Activated CD4-positive, alpha-beta T cell treated with anti-CD3 and anti-CD28 coated beads, Interleukin-2, amount 10 ng/mL, durations not matched to agents 7 days and 5 days (primary cell): ENCODE measurements at regions not wholly inside any gene's neighbourhood (a gene's known extent, or its start where the extent isn't known, plus 50 kb on each side); places are given as distances from the start of the nearest gene placed in this dataset.
"Not testable (repeated sequence)": the region's sequence is repeated elsewhere in the genome, so short reads cannot be mapped to it uniquely, and the experiment has no call there.

Source experiments
- CTCF ChIA-PET: fragments of 350-600 bp; sonication (Branson Sonifier 250); formaldehyde crosslinking; loops from one replicate; lab custom pipeline; 2021; ENCODE audit warnings: antibody characterized with exemption; lab: Charles Lee
- POLR2A ChIA-PET: fragments of 350-600 bp; sonication (Branson Sonifier 250); formaldehyde crosslinking; loops from one replicate; lab custom pipeline; 2021; ENCODE audit warnings: antibody characterized with exemption; lab: Charles Lee
- DNase-seq: peaks from one replicate; pipeline ENCODE4 v3.0.0-alpha.2; 2020
- H3K27ac Mint-ChIP-seq: one replicate; pipeline ENCODE4 v1.8.0; 2021; ENCODE audit warnings: mild to moderate bottlenecking, moderate library complexity, mixed read lengths
- H3K27me3 Mint-ChIP-seq: one replicate; pipeline ENCODE4 v1.8.0; 2021; ENCODE audit warnings: mixed read lengths
- H3K36me3 Mint-ChIP-seq: one replicate; pipeline ENCODE4 v1.8.0; 2021; ENCODE audit warnings: low read depth, mixed read lengths
- H3K4me1 Mint-ChIP-seq: one replicate; pipeline ENCODE4 v1.8.0; 2021; ENCODE audit warnings: mixed read lengths
- H3K4me3 Mint-ChIP-seq: one replicate; pipeline ENCODE4 v1.8.0; 2021; ENCODE audit warnings: mild to moderate bottlenecking, moderate library complexity, mixed read lengths
- H3K9me3 Mint-ChIP-seq: one replicate; pipeline ENCODE4 v1.8.0; 2021; ENCODE audit warnings: mixed read lengths

GRCh38 chr1:78284354-78284753, 206.4 kb upstream of the PTGFR start:
- Mint-ChIP-seq H3K9me3 (no peaks in the 10 kb centered on the region), H3K27ac (no peak overlapping the region), H3K36me3 (no peaks in the 10 kb centered on the region), H3K4me1 (no peaks in the 10 kb centered on the region), H3K4me3 (no peak overlapping the region), H3K27me3 (no peaks in the 10 kb centered on the region)
- ChIA-PET CTCF (no interaction called here), POLR2A (no interaction called here)
- no peak for DNase-seq

DNA sequence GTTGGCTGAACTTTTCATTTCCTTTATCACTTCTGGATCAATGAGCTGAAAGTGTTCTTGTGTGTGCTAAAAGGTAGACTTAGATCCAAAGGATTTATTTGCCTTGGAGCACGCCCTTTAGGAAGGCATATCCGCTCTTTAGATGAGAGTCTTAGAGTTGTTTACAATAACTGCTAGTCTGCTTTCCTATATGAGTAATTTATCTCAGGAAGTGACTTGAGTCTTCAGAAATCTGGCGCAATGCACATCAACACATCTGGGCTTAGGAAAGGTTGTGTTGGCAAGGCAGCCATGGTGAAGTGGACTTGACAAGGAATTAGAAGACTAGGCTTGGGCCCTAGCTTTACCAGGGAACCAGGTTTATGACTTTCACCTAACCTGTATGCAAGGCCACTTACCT, 204.1 kb upstream of the PTGFR start:
- ChIA-PET POLR2A (no interaction called here), CTCF (no interaction called here)
- H3K9me3 Mint-ChIP-seq, result no peaks in the 10 kb centered on the region
- no peaks in the 10 kb centered on the region for H3K36me3 Mint-ChIP-seq
- DNase-seq, result no peak
- H3K4me3 Mint-ChIP-seq, result no peak overlapping the region
- H3K4me1 Mint-ChIP-seq, result no peaks in the 10 kb centered on the region
- no peaks in the 10 kb centered on the region for H3K27me3 Mint-ChIP-seq
- no peak overlapping the region for H3K27ac Mint-ChIP-seq

DNA sequence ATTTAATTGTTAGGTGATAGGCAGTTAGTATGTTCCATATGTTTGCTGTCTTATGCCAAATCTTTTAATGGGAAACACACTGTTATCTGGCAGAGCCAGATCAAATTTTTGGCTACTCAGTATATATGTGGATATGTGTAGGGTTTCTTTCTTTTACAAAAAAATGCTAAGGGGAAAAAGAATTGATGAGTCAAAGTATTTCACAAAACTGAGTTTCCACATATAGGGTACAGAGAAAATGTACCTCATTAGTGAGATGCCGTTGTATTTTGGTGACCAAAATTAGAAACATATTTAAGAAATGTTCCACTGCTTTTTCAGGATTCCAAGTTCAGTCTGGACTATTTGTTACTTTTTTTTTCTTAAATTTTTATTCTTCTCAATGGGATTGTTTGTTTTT, 201.2 kb upstream of the PTGFR start:
- no peaks in the 10 kb centered on the region for H3K36me3 Mint-ChIP-seq
- no peaks in the 10 kb centered on the region for H3K4me1 Mint-ChIP-seq
- H3K9me3 Mint-ChIP-seq, result no peaks in the 10 kb centered on the region
- H3K4me3 Mint-ChIP-seq, result no peak overlapping the region
- POLR2A ChIA-PET, result no interaction called here
- H3K27me3 Mint-ChIP-seq, result no peaks in the 10 kb centered on the region
- no peak for DNase-seq
- no peak overlapping the region for H3K27ac Mint-ChIP-seq
- CTCF ChIA-PET, result interaction anchor here (0.6 kb wide), 1 partner anchor 108 kb away, joined by 3 read pairs; no protein-coding TSS in a partner anchor

- ChIA-PET CTCF (no interaction called here), POLR2A (no interaction called here)
- no peaks in the 10 kb centered on the region for H3K4me1 Mint-ChIP-seq
- H3K27ac Mint-ChIP-seq, result no peak overlapping the region
- H3K36me3 Mint-ChIP-seq, result no peaks in the 10 kb centered on the region
- no peaks in the 10 kb centered on the region for H3K27me3 Mint-ChIP-seq
- H3K4me3 Mint-ChIP-seq, result no peak overlapping the region
- no peaks in the 10 kb centered on the region for H3K9me3 Mint-ChIP-seq
- no peak for DNase-seq
These were observed 199.4 kb upstream of the PTGFR start for GRCh38 chr1:78291418-78291817.

DNA sequence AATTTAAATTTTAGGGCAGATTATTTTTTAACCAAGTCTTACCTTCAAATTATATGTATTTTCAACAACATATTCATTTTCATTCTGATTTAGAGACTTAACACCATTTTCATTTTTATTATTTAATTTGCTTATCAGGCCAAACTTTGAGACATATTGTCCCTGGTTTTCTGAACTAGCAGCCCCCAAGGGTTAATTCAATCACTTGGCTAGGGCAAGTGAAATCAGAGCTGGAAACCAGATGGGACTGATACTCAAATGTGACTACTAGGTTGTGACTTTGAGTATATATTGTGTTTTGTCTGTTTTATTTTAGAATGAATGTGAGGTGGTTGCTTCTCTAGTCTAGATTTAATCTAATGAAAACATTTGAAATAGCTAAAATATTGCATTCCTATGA, 198.9 kb upstream of the PTGFR start:
- no peak overlapping the region for H3K4me3 Mint-ChIP-seq
- no peak overlapping the region for H3K27ac Mint-ChIP-seq
- no peaks in the 10 kb centered on the region for H3K4me1 Mint-ChIP-seq
- DNase-seq, result no peak
- no peaks in the 10 kb centered on the region for H3K27me3 Mint-ChIP-seq
- H3K9me3 Mint-ChIP-seq, result no peaks in the 10 kb centered on the region
- CTCF ChIA-PET, result no interaction called here
- H3K36me3 Mint-ChIP-seq, result no peaks in the 10 kb centered on the region
- POLR2A ChIA-PET, result no interaction called here

DNA sequence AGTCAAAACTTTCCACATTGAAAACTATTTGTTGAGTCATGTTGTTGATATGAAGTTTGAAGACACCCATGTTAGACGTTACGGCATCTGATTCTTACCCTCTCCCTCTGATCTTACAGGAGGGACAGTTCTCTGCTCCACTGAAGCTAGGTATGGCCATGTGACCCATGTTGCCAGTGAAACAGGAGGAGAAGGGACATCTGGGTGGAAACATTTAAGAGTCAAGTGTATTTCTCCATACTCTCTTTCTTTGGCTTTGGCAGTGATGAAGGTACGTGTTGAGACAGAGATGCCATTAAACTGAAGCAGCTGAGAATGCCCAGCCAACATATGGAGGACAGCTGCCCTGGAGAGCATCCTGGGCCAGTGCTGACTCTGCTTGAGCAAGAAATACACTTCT, 198.4 kb upstream of the PTGFR start:
- no peaks in the 10 kb centered on the region for H3K27me3 Mint-ChIP-seq
- no peak for DNase-seq
- no peaks in the 10 kb centered on the region for H3K36me3 Mint-ChIP-seq
- CTCF ChIA-PET, result no interaction called here
- no peak overlapping the region for H3K4me3 Mint-ChIP-seq
- no peaks in the 10 kb centered on the region for H3K9me3 Mint-ChIP-seq
- POLR2A ChIA-PET, result no interaction called here
- H3K27ac Mint-ChIP-seq, result no peak overlapping the region
- H3K4me1 Mint-ChIP-seq, result no peaks in the 10 kb centered on the region

GRCh38 chr1:78297836-78298235, 192.9 kb upstream of the PTGFR start:
- H3K36me3 Mint-ChIP-seq, result no peaks in the 10 kb centered on the region
- DNase-seq, result no peak
- peaks cover 4% of the 10 kb centered on the region for H3K4me1 Mint-ChIP-seq
- POLR2A ChIA-PET, result no interaction called here
- H3K27me3 Mint-ChIP-seq, result no peaks in the 10 kb centered on the region
- no peak overlapping the region for H3K4me3 Mint-ChIP-seq
- CTCF ChIA-PET, result no interaction called here
- H3K9me3 Mint-ChIP-seq, result no peaks in the 10 kb centered on the region
- no peak overlapping the region for H3K27ac Mint-ChIP-seq

- Mint-ChIP-seq H3K4me1 (peaks cover 4% of the 10 kb centered on the region), H3K27me3 (no peaks in the 10 kb centered on the region), H3K4me3 (no peak overlapping the region), H3K9me3 (no peaks in the 10 kb centered on the region), H3K36me3 (no peaks in the 10 kb centered on the region), H3K27ac (no peak overlapping the region)
- CTCF ChIA-PET, result no interaction called here
- DNase-seq, result no peak
- POLR2A ChIA-PET, result no interaction called here
These were observed 192.4 kb upstream of the PTGFR start for GRCh38 chr1:78298349-78298748.

GRCh38 chr1:78301141-78301540, 189.6 kb upstream of the PTGFR start:
- H3K36me3 Mint-ChIP-seq, result no peaks in the 10 kb centered on the region
- POLR2A ChIA-PET, result no interaction called here
- CTCF ChIA-PET, result no interaction called here
- H3K9me3 Mint-ChIP-seq, result no peaks in the 10 kb centered on the region
- H3K4me1 Mint-ChIP-seq, result peaks cover 4% of the 10 kb centered on the region
- H3K27ac Mint-ChIP-seq, result no peak overlapping the region
- peaks cover 3% of the 10 kb centered on the region for H3K27me3 Mint-ChIP-seq
- no peak overlapping the region for H3K4me3 Mint-ChIP-seq
- no peak for DNase-seq

- peaks cover 3% of the 10 kb centered on the region for H3K27me3 Mint-ChIP-seq
- DNase-seq, result no peak
- no peaks in the 10 kb centered on the region for H3K36me3 Mint-ChIP-seq
- no peak overlapping the region for H3K27ac Mint-ChIP-seq
- no peaks in the 10 kb centered on the region for H3K4me1 Mint-ChIP-seq
- H3K4me3 Mint-ChIP-seq, result no peak overlapping the region
- H3K9me3 Mint-ChIP-seq, result no peaks in the 10 kb centered on the region
- CTCF ChIA-PET, result no interaction called here
- POLR2A ChIA-PET, result no interaction called here
These were observed 187.2 kb upstream of the PTGFR start for GRCh38 chr1:78303620-78304019.

DNA sequence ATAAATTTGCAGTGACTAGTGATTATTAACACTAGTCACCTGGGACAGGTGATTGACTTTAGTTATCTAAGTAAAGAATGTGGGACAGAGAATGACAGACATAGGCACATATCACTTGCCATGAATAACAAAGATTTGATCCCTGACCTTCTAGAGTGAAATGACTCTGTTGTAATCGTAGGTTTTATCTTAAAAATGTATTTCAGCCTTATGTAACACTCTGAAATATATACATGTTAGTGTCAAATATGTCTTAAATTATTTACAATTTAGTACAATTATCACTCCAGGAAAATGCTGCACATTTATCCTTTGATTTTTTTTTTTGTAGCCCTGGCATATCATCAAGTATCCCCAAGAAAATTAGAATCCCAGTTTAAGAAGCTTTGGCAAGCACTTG, 186.4 kb upstream of the PTGFR start:
- ChIA-PET CTCF (no interaction called here), POLR2A (no interaction called here)
- no peak overlapping the region for H3K4me3 Mint-ChIP-seq
- no peak for DNase-seq
- peaks cover 3% of the 10 kb centered on the region for H3K27me3 Mint-ChIP-seq
- no peaks in the 10 kb centered on the region for H3K36me3 Mint-ChIP-seq
- H3K4me1 Mint-ChIP-seq, result no peaks in the 10 kb centered on the region
- H3K9me3 Mint-ChIP-seq, result no peaks in the 10 kb centered on the region
- no peak overlapping the region for H3K27ac Mint-ChIP-seq

DNA sequence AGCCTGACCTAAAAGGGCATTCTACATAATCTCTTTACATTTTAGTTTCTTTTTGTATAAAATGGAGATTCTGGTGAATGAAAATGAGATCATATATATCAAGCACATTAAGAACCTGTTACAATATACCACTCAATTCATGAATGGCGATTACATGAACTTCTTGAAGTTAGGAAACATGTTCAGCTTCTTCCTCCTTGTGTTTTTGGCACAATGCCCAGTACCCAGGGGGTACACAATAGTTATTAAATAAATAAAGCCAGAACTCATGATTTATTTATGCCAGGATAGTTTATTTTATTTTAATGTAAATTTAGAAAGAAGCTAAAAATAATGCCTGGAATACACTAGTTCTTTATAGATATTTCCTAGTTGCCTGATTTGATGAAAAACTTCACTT, 186.0 kb upstream of the PTGFR start:
- H3K4me3 Mint-ChIP-seq, result no peak overlapping the region
- no peak overlapping the region for H3K27ac Mint-ChIP-seq
- ChIA-PET CTCF (no interaction called here), POLR2A (no interaction called here)
- no peaks in the 10 kb centered on the region for H3K4me1 Mint-ChIP-seq
- H3K9me3 Mint-ChIP-seq, result no peaks in the 10 kb centered on the region
- H3K36me3 Mint-ChIP-seq, result no peaks in the 10 kb centered on the region
- H3K27me3 Mint-ChIP-seq, result peaks cover 3% of the 10 kb centered on the region
- no peak for DNase-seq

DNA sequence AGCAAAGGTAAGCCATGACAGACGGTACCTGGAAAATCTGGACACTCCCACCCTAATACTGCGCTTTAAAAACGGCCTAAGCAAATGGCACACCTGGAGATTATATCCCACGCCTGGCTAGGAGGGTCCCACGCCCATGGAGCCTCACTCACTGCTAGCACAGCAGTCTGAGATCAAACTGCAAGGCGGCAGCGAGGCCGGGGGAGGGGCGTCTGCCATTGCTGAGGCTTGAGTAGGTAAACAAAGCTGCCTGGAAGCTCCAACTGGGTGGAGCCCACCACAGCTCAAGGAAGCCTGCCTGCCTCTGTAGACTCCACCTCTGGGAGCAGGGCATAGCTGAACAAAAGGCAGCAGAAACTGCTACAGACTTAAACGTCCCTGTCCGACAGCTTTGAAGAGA, 180.5 kb upstream of the PTGFR start:
- not testable (repeated sequence) for H3K27me3 Mint-ChIP-seq, H3K4me3 Mint-ChIP-seq, H3K27ac Mint-ChIP-seq

GRCh38 chr1:78318011-78318410, 172.8 kb upstream of the PTGFR start:
- H3K27ac Mint-ChIP-seq, result no peak overlapping the region
- peaks cover 2% of the 10 kb centered on the region for H3K9me3 Mint-ChIP-seq
- H3K27me3 Mint-ChIP-seq, result no peaks in the 10 kb centered on the region
- DNase-seq, result no peak
- CTCF ChIA-PET, result interaction anchor here (0.9 kb wide), 1 partner anchor 240 kb away, joined by 3 read pairs; no protein-coding TSS in a partner anchor
- no peaks in the 10 kb centered on the region for H3K36me3 Mint-ChIP-seq
- H3K4me1 Mint-ChIP-seq, result no peaks in the 10 kb centered on the region
- no peak overlapping the region for H3K4me3 Mint-ChIP-seq
- POLR2A ChIA-PET, result no interaction called here

More for the DNA sequence above, 180.5 kb upstream of the PTGFR start:
- CTCF ChIA-PET, H3K4me1 Mint-ChIP-seq, DNase-seq, POLR2A ChIA-PET, H3K36me3 Mint-ChIP-seq, H3K9me3 Mint-ChIP-seq: not testable (repeated sequence)
